ENCODE measurements at regions not wholly inside any gene's neighbourhood (a gene's known extent, or its start where the extent isn't known, plus 50 kb on each side); places are given as distances from the start of the nearest gene placed in this dataset.

- DNase-seq (ENCODE audit: low read depth): peak; percentile 57
Observed at GRCh38 chr17:34420254-34420766, 57.3 kb upstream of the CCL1 start.

- no peak for DNase-seq (ENCODE audit: low read depth)
Observed at GRCh38 chr17:34416116-34416515, 53.1 kb upstream of the CCL1 start.

GRCh38 chr17:34414339-34414738 lies 51.3 kb upstream of the CCL1 start:
- DNase-seq (ENCODE audit: low read depth): no peak

- no peak for DNase-seq (ENCODE audit: low read depth)
Observed at GRCh38 chr17:34413443-34414119, 50.5 kb upstream of the CCL1 start.

GRCh38 chr17:34412965-34413441 lies 50.0 kb upstream of the CCL1 start:
- peak; percentile 1 for DNase-seq (ENCODE audit: low read depth)

Data from EH (cell line).